ENCODE measurements at regions not wholly inside any gene's neighbourhood (a gene's known extent, or its start where the extent isn't known, plus 50 kb on each side); places are given as distances from the start of the nearest gene placed in this dataset.

DNA sequence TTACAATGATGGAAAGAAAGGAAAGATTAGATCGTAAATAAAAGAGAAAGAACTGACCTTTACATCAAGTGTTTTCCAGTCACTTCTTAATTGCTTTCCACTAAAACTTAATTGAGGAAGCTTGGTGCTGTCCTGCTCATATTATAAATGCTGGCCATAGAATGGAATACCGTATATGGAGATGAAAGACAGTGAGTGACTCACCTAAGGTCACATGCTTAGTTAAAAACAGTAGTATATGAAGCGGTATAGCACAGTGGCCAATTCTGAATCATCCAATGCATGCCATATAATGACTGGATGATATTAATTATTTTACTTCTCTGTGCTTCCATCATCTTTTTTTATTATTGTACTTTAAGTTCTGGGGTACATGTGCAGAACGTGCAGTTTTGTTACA, 482.4 kb upstream of the SGCD start:
- H3K9me3 ChIP-seq (ENCODE audit: insufficient read depth, low read depth) = no peaks in the 10 kb centered on the region
- no TSS peak for BruUV-seq (replicated peaks)
- ChIA-PET CTCF (no interaction called here), POLR2A (ENCODE audit: unreplicated experiment) (no interaction called here)
- TF ChIP-seq EZH2 (IDR thresholded peaks at IDR 0.05; ENCODE audit: low read depth) (no peak), CTCF (conservative IDR thresholded peaks at IDR 0.05) (no peak)
- H3K9me2 ChIP-seq (ENCODE audit: insufficient read depth) = 0 out of 2 replicates have a peak, but pooled peaks cover 7% of the 10 kb centered on the region
- intact Hi-C loops (cut with micrococcal nuclease; ENCODE audit: unreplicated experiment) = no loop called here
- no peak overlapping the region for H3K4me2 ChIP-seq
- DNase-seq = no peak
- no peak overlapping the region for H3K4me3 ChIP-seq
- H2AFZ ChIP-seq = no peak overlapping the region
- no peaks in the 10 kb centered on the region for H3K4me1 ChIP-seq (replicated peaks; ENCODE audit: insufficient read depth)
- H3K27ac ChIP-seq = no peak overlapping the region
- no peaks in the 10 kb centered on the region for H3K36me3 ChIP-seq (ENCODE audit: low read depth)
- H3F3A ChIP-seq (ENCODE audit: insufficient read depth, low read depth) = no peaks in the 10 kb centered on the region
- H4K20me1 ChIP-seq (ENCODE audit: insufficient read depth) = no peaks in the 10 kb centered on the region
- no peaks in the 10 kb centered on the region for H3K79me2 ChIP-seq (ENCODE audit: low read depth)
- H3K27me3 ChIP-seq (ENCODE audit: insufficient read depth, low read depth) = no peaks in the 10 kb centered on the region

DNA sequence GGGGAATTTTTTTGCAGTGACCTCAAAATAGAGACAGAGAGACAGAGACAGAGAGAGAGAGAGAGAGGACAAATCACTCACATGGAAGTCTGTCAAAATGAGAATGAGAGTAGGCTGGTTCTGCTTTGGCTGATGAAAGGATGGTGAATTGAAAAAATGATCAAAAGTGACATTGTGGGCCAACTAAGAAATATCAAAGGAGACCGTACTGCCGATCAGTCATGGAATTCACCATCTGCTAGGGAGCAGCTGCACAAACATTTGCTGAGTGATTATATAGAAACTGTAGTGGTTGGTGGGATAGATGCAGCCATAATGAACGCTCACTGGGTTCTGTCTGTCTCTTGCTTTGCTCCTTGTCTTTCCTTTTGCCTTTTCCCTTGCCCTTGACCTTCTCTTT, 476.6 kb upstream of the SGCD start:
- CTCF ChIA-PET = no interaction called here
- TF ChIP-seq CTCF (conservative IDR thresholded peaks at IDR 0.05) (no peak), EZH2 (IDR thresholded peaks at IDR 0.05; ENCODE audit: low read depth) (no peak)

DNA sequence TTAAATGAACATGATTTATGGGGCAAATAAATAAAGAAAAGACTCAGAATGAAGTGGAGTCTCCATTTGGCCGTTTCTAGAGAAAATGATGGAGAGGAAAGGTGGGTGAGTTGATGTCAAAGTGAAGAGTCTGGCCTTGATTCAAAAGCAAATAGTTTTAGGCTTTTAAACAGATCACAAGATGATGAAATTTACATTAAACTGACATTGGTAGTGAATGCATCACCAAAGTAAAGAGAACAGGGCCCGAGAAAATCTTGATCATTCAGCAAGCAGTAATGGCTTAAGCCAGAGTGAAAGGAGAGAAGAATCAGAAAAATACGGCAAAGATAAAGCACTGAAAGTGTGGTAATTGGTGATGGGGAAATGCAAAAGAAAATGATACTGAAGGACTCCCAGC, 460.0 kb upstream of the SGCD start:
- H3K36me3 ChIP-seq (ENCODE audit: low read depth) = no peaks in the 10 kb centered on the region
- no peaks in the 10 kb centered on the region for H4K20me1 ChIP-seq (ENCODE audit: insufficient read depth)
- intact Hi-C loops (cut with micrococcal nuclease; ENCODE audit: unreplicated experiment) = no loop called here
- H3K9me2 ChIP-seq (ENCODE audit: insufficient read depth) = no peaks in the 10 kb centered on the region
- no peak for DNase-seq
- H3K9me3 ChIP-seq (ENCODE audit: insufficient read depth, low read depth) = no peaks in the 10 kb centered on the region
- H3K4me2 ChIP-seq = no peak overlapping the region
- H3F3A ChIP-seq (ENCODE audit: insufficient read depth, low read depth) = no peaks in the 10 kb centered on the region
- TF ChIP-seq CTCF (conservative IDR thresholded peaks at IDR 0.05) (no peak), EZH2 (IDR thresholded peaks at IDR 0.05; ENCODE audit: low read depth) (no peak)
- H3K79me2 ChIP-seq (ENCODE audit: low read depth) = no peaks in the 10 kb centered on the region
- ChIA-PET CTCF (no interaction called here), POLR2A (ENCODE audit: unreplicated experiment) (no interaction called here)
- no peaks in the 10 kb centered on the region for H3K27me3 ChIP-seq (ENCODE audit: insufficient read depth, low read depth)
- H3K4me1 ChIP-seq (replicated peaks; ENCODE audit: insufficient read depth) = no peaks in the 10 kb centered on the region
- no peak overlapping the region for H3K27ac ChIP-seq
- no TSS peak for BruUV-seq (replicated peaks)
- H3K4me3 ChIP-seq = no peak overlapping the region
- H2AFZ ChIP-seq = no peak overlapping the region

More for the DNA sequence above, 476.6 kb upstream of the SGCD start:
- H3F3A ChIP-seq (ENCODE audit: insufficient read depth, low read depth) = no peaks in the 10 kb centered on the region
- POLR2A ChIA-PET (ENCODE audit: unreplicated experiment) = no interaction called here
- H3K79me2 ChIP-seq (ENCODE audit: low read depth) = no peaks in the 10 kb centered on the region
- no peaks in the 10 kb centered on the region for H3K27me3 ChIP-seq (ENCODE audit: insufficient read depth, low read depth)
- H3K36me3 ChIP-seq (ENCODE audit: low read depth) = no peaks in the 10 kb centered on the region
- no peaks in the 10 kb centered on the region for H3K9me3 ChIP-seq (ENCODE audit: insufficient read depth, low read depth)
- no peak overlapping the region for H2AFZ ChIP-seq
- no peak for DNase-seq
- no peak overlapping the region for H3K4me2 ChIP-seq
- intact Hi-C loops (cut with micrococcal nuclease; ENCODE audit: unreplicated experiment) = no loop called here
- no peak overlapping the region for H3K27ac ChIP-seq
- BruUV-seq (replicated peaks) = no TSS peak
- H3K4me1 ChIP-seq (replicated peaks; ENCODE audit: insufficient read depth) = no peaks in the 10 kb centered on the region
- H3K9me2 ChIP-seq (ENCODE audit: insufficient read depth) = 0 out of 2 replicates have a peak, but pooled peaks cover 7% of the 10 kb centered on the region
- H3K4me3 ChIP-seq = no peak overlapping the region
- H4K20me1 ChIP-seq (ENCODE audit: insufficient read depth) = no peaks in the 10 kb centered on the region

Data from PC-9 (cell line).